MCF 10A (cell line): ENCODE measurements at regions not wholly inside any gene's neighbourhood (a gene's known extent, or its start where the extent isn't known, plus 50 kb on each side); places are given as distances from the start of the nearest gene placed in this dataset.

Experiments used
- BruUV-seq: library from RNA; stranded (reverse); fragments of 400-500 nt; replicated peaks from 2 replicates; lab custom pipeline; 2021; lab: Mats Ljungman, UMichigan
- CTCF ChIA-PET: fragments of 300-600 bp; sonication (Branson Sonifier 250); formaldehyde crosslinking; extraction: SDS; loops from one replicate; lab custom pipeline; 2021; ENCODE audit warnings: antibody characterized with exemption, inconsistent platforms; lab: Yijun Ruan, JAX
- POLR2A ChIA-PET: fragments of 300-600, 350-650 bp; sonication (Branson Sonifier 250); formaldehyde crosslinking; extraction: SDS; loops from one replicate; lab custom pipeline; 2020; ENCODE audit warnings: antibody characterized with exemption, inconsistent platforms; lab: Yijun Ruan, JAX
- DNase-seq: peaks from one replicate; pipeline ENCODE4 v3.0.0-alpha.2; 2018; ENCODE audit not compliant: unreplicated experiment
- H3K27ac Mint-ChIP-seq: one replicate; pipeline ENCODE4 v1.8.0; 2022; ENCODE audit warnings: mild to moderate bottlenecking, low read depth, mixed read lengths; ENCODE audit not compliant: unreplicated experiment
- H3K27me3 Mint-ChIP-seq: one replicate; pipeline ENCODE4 v1.8.0; 2022; ENCODE audit warnings: mixed read lengths; ENCODE audit not compliant: insufficient read depth, unreplicated experiment
- H3K36me3 Mint-ChIP-seq: one replicate; pipeline ENCODE4 v1.8.0; 2022; ENCODE audit warnings: mild to moderate bottlenecking, moderate library complexity, mixed read lengths; ENCODE audit not compliant: insufficient read depth, unreplicated experiment
- H3K4me1 Mint-ChIP-seq: one replicate; pipeline ENCODE4 v1.8.0; 2022; ENCODE audit warnings: mixed read lengths; ENCODE audit not compliant: insufficient read depth, unreplicated experiment
- H3K4me3 Mint-ChIP-seq: one replicate; pipeline ENCODE4 v1.8.0; 2022; ENCODE audit warnings: mild to moderate bottlenecking, moderate library complexity, mixed read lengths; ENCODE audit not compliant: unreplicated experiment
- H3K9me3 Mint-ChIP-seq: one replicate; pipeline ENCODE4 v1.8.0; 2022; ENCODE audit warnings: mixed read lengths; ENCODE audit not compliant: unreplicated experiment
- CTCF ChIP-seq: fragments of 200-600 bp; IDR thresholded peaks from one replicate; pipeline ENCODE4 v1.8.0; 2022; ENCODE audit warnings: antibody characterized with exemption, mild to moderate bottlenecking; ENCODE audit not compliant: unreplicated experiment
- intact Hi-C: fragments of 100-400 bp; cut with micrococcal nuclease; formaldehyde crosslinking; loops from 2 replicates; pipeline ENCODE4 v1.14.1; 2022

GRCh38 chr10:121406823-121407545 is 191.3 kb downstream of the FGFR2 start:
- H3K36me3 Mint-ChIP-seq, result no peaks in the 10 kb centered on the region
- peak overlapping the region; percentile 2 for H3K27ac Mint-ChIP-seq
- POLR2A ChIA-PET, result interaction anchor here (0.7 kb wide), 2 partner anchors 12 to 81 kb away, joined by 4 to 5 read pairs; no protein-coding TSS in a partner anchor
- intact Hi-C loops, result no loop called here
- CTCF ChIA-PET, result interaction anchor here (0.6 kb wide), 1 partner anchor 295 kb away, joined by 3 read pairs; no protein-coding TSS in a partner anchor
- peak; percentile 67 for DNase-seq
- H3K4me3 Mint-ChIP-seq, result no peak overlapping the region
- TF ChIP-seq CTCF, result no peak
- H3K9me3 Mint-ChIP-seq, result no peaks in the 10 kb centered on the region
- peaks cover 13% of the 10 kb centered on the region for H3K4me1 Mint-ChIP-seq
- BruUV-seq, result no TSS peak
- H3K27me3 Mint-ChIP-seq, result no peaks in the 10 kb centered on the region

GRCh38 chr10:121409466-121410104 is 188.7 kb downstream of the FGFR2 start:
- Mint-ChIP-seq H3K4me1 (peaks cover 13% of the 10 kb centered on the region), H3K9me3 (no peaks in the 10 kb centered on the region), H3K27me3 (no peaks in the 10 kb centered on the region), H3K27ac (no peak overlapping the region), H3K36me3 (no peaks in the 10 kb centered on the region), H3K4me3 (no peak overlapping the region)
- CTCF ChIA-PET, result no interaction called here
- POLR2A ChIA-PET, result no interaction called here
- no peak for DNase-seq
- intact Hi-C loops, result no loop called here
- no TSS peak for BruUV-seq
- no peak for TF ChIP-seq CTCF

GRCh38 chr10:121411004-121411403 is 187.2 kb downstream of the FGFR2 start:
- no TSS peak for BruUV-seq
- no peak overlapping the region for H3K4me3 Mint-ChIP-seq
- no peak overlapping the region for H3K27ac Mint-ChIP-seq
- TF ChIP-seq CTCF, result no peak
- DNase-seq, result no peak
- H3K9me3 Mint-ChIP-seq, result no peaks in the 10 kb centered on the region
- H3K27me3 Mint-ChIP-seq, result no peaks in the 10 kb centered on the region
- no peaks in the 10 kb centered on the region for H3K36me3 Mint-ChIP-seq
- intact Hi-C loops, result no loop called here
- ChIA-PET CTCF (interaction anchor here (0.6 kb wide), 1 partner anchor 440 kb away, joined by 3 read pairs; no protein-coding TSS in a partner anchor), POLR2A (no interaction called here)
- H3K4me1 Mint-ChIP-seq, result peaks cover 19% of the 10 kb centered on the region

- no peak overlapping the region for H3K27ac Mint-ChIP-seq
- POLR2A ChIA-PET, result no interaction called here
- intact Hi-C loops, result no loop called here
- no peak for DNase-seq
- H3K36me3 Mint-ChIP-seq, result no peaks in the 10 kb centered on the region
- CTCF ChIA-PET, result no interaction called here
- H3K4me1 Mint-ChIP-seq, result peaks cover 24% of the 10 kb centered on the region
- BruUV-seq, result no TSS peak
- H3K4me3 Mint-ChIP-seq, result no peak overlapping the region
- TF ChIP-seq CTCF, result no peak
- H3K27me3 Mint-ChIP-seq, result no peaks in the 10 kb centered on the region
- H3K9me3 Mint-ChIP-seq, result no peaks in the 10 kb centered on the region
Measured at GRCh38 chr10:121413951-121414350, 184.3 kb downstream of the FGFR2 start.
